ENCODE measurements at regions not wholly inside any gene's neighbourhood (a gene's known extent, or its start where the extent isn't known, plus 50 kb on each side); places are given as distances from the start of the nearest gene placed in this dataset.
A peak's percentile ranks its signal among the peaks of the same experiment; 100 is the strongest.

DNA sequence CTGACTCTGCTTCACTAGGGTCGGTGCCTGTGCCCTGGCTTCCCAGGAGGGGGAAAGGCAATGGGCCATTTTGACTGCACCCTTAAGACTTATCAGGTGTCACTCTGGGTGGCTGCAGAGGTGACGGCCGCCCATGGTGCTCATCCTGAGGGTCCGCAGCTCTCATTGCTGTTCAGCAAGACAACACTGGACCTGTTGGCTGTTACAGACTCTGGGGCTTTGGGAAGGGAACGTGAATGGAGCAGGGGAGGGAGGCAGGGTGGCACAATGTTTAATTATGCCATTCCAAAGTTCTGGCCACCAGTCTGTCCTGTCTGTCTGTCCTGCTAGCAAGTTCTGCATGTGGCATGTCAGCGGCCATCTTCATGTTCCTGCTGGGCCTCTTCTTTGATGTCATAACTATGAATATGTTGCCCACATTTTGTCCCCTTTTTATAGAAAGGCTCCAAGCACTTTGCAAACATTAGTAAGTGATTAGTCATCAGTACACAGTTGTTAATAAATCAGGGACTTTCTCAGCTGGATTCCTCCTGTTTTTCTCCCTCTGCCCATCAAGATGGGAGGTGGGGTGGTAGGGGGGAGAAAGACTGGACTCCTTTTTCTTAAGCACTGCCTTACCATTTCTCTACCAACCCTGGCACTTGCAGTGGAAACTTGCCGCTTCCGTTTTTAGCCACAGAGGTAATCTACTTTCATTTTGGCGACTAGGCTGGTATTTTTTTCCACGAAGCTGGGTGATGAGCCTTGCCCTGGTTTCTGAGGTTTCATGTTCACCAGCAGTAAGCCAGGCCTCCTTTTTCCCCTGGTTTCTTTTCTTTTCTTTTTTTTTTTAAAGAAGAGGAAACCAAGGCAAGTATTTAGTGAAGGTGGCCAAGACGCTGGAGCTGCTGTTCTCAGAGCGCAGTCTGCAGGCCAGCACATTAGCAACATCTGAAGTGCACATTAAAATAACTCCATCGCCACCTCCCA, 88.6 kb upstream of the TRIM2 start:
- TF ChIP-seq POLR2AphosphoS5 (IDR thresholded peaks at IDR 0.05) = no peak
- no peak for TF ChIP-seq POLR2A (IDR thresholded peaks at IDR 0.05)
- no peak for TF ChIP-seq EP300 (IDR thresholded peaks at IDR 0.05)
- no peak for TF ChIP-seq CTCF (IDR thresholded peaks at IDR 0.05)
- Histone ChIP-seq H3K27me3 (no peaks in the 10 kb centered on the region), H3K36me3 (no peaks in the 10 kb centered on the region), H3K4me1 (peaks cover 18% of the 10 kb centered on the region), H3K9me3 (no peaks in the 10 kb centered on the region), H3K4me3 (peak overlapping the region; percentile 40), H3K27ac (peak overlapping the region; percentile 50)
- DNase-seq (ENCODE audit: low spot score in 2 of 2) = no peak
- WGBS = 30% methylated on average over 13 of the region's 13 CpGs

GRCh38 chr4:153116291-153116680, 88.0 kb upstream of the TRIM2 start:
- no peak for TF ChIP-seq POLR2A (IDR thresholded peaks at IDR 0.05)
- TF ChIP-seq CTCF (IDR thresholded peaks at IDR 0.05) = no peak
- TF ChIP-seq POLR2AphosphoS5 (IDR thresholded peaks at IDR 0.05) = no peak
- no peak for TF ChIP-seq EP300 (IDR thresholded peaks at IDR 0.05)
- Histone ChIP-seq H3K36me3 (no peaks in the 10 kb centered on the region), H3K27me3 (no peaks in the 10 kb centered on the region), H3K4me1 (peaks cover 18% of the 10 kb centered on the region), H3K27ac (peak overlapping the region; percentile 50), H3K4me3 (peak overlapping the region; percentile 40), H3K9me3 (no peaks in the 10 kb centered on the region)
- no peak for DNase-seq (ENCODE audit: low spot score in 2 of 2)
- WGBS = 66% methylated on average over 3 of the region's 3 CpGs

DNA sequence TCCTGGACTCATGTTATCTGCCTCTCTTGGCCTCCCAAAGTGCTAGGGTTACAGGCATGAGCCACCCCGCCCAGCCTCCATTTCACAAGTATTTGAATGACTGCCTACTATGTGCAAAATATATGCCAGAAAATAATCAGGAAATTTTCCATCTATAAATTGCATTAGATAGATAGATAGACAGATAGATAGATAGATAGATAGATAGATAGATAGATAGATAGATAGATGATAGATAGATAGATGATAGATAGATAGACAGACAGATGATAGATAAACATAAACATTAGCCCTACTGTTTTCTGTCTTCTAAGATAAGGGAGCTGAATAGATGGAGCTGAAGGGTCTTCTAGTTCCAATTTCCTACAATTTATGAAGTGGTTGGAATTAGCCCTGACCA, 87.4 kb upstream of the TRIM2 start:
- WGBS = 97% methylated on average over 1 of the region's 1 CpG
- no peak for TF ChIP-seq POLR2AphosphoS5 (IDR thresholded peaks at IDR 0.05)
- no peak for TF ChIP-seq CTCF (IDR thresholded peaks at IDR 0.05)
- TF ChIP-seq EP300 (IDR thresholded peaks at IDR 0.05) = no peak
- no peak for TF ChIP-seq POLR2A (IDR thresholded peaks at IDR 0.05)
- H3K27ac ChIP-seq = no peak overlapping the region

GRCh38 chr4:153117554-153117953, 86.7 kb upstream of the TRIM2 start:
- TF ChIP-seq EP300 (IDR thresholded peaks at IDR 0.05) (no peak), POLR2A (IDR thresholded peaks at IDR 0.05) (no peak), POLR2AphosphoS5 (IDR thresholded peaks at IDR 0.05) (no peak), CTCF (IDR thresholded peaks at IDR 0.05) (no peak)
- no peak overlapping the region for H3K4me3 ChIP-seq
- H3K9me3 ChIP-seq = no peaks in the 10 kb centered on the region
- no peaks in the 10 kb centered on the region for H3K36me3 ChIP-seq
- DNase-seq (ENCODE audit: low spot score in 2 of 2) = no peak
- H3K27me3 ChIP-seq = no peaks in the 10 kb centered on the region
- 89% methylated on average over 5 of the region's 5 CpGs for WGBS
- peaks cover 18% of the 10 kb centered on the region for H3K4me1 ChIP-seq
- no peak overlapping the region for H3K27ac ChIP-seq

More for the DNA sequence above, 87.4 kb upstream of the TRIM2 start:
- Histone ChIP-seq H3K4me3 (no peak overlapping the region), H3K9me3 (no peaks in the 10 kb centered on the region), H3K27me3 (no peaks in the 10 kb centered on the region), H3K4me1 (peaks cover 18% of the 10 kb centered on the region), H3K36me3 (no peaks in the 10 kb centered on the region)
- no peak for DNase-seq (ENCODE audit: low spot score in 2 of 2)

DNA sequence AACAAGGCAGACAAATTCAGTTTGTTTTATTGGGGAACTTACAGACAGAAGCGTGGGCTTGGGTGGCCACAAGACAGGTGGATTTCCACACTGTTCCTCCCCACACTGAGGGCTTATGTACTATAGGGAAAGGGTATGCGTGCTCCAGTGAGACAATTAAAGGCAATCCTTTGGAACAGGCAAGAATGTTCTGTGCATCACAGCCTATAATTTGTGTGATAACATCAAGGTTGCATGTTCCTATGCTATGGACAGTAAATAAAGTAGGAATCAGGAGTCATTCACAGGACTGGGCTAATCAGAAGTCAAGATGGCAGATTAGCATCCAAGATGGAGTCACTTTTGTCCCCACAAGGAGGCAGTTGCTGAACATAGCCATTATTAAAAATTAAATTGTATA, 84.6 kb upstream of the TRIM2 start:
- no peaks in the 10 kb centered on the region for H3K36me3 ChIP-seq

More for the DNA sequence above, 84.6 kb upstream of the TRIM2 start:
- TF ChIP-seq POLR2AphosphoS5 (IDR thresholded peaks at IDR 0.05) (no peak), POLR2A (IDR thresholded peaks at IDR 0.05) (no peak), CTCF (IDR thresholded peaks at IDR 0.05) (no peak), EP300 (IDR thresholded peaks at IDR 0.05) (no peak)
- Histone ChIP-seq H3K27me3 (no peaks in the 10 kb centered on the region), H3K4me1 (peaks cover 18% of the 10 kb centered on the region), H3K9me3 (no peaks in the 10 kb centered on the region), H3K27ac (no peak overlapping the region), H3K4me3 (no peak overlapping the region)
- DNase-seq (ENCODE audit: low spot score in 2 of 2) = no peak
- 91% methylated on average over 2 of the region's 2 CpGs for WGBS

Data from suprapubic skin (tissue), 4 donors.